T-helper 2 cell treated with Interferon-gamma antibody and Interleukin-4, amounts not matched to agents 5 μg/mL and 100 μg/mL, for 36 hours (primary cell): ENCODE measurements at regions not wholly inside any gene's neighbourhood (a gene's known extent, or its start where the extent isn't known, plus 50 kb on each side); places are given as distances from the start of the nearest gene placed in this dataset.

Experiments used
- DNase-seq: peaks from one replicate; pipeline ENCODE4 v3.0.0; 2021; ENCODE audit warnings: low spot score
- H3K27ac Mint-ChIP-seq: one replicate; pipeline ENCODE4 v1.8.0; 2021; ENCODE audit warnings: mild to moderate bottlenecking, mixed read lengths
- H3K27me3 Mint-ChIP-seq: one replicate; pipeline ENCODE4 v1.8.0; 2021; ENCODE audit warnings: low read depth, mixed read lengths
- H3K36me3 Mint-ChIP-seq: one replicate; pipeline ENCODE4 v1.8.0; 2021; ENCODE audit warnings: low read depth, mixed read lengths
- H3K4me1 Mint-ChIP-seq: one replicate; pipeline ENCODE4 v1.8.0; 2021; ENCODE audit warnings: low read depth, mixed read lengths
- H3K4me3 Mint-ChIP-seq: one replicate; pipeline ENCODE4 v1.8.0; 2022; ENCODE audit warnings: mild to moderate bottlenecking, moderate library complexity, mixed read lengths
- H3K9me3 Mint-ChIP-seq: one replicate; pipeline ENCODE4 v1.8.0; 2021; ENCODE audit warnings: mixed read lengths

- Mint-ChIP-seq H3K9me3 (no peaks in the 10 kb centered on the region), H3K27me3 (peaks cover 16% of the 10 kb centered on the region), H3K36me3 (no peaks in the 10 kb centered on the region), H3K4me3 (no peak overlapping the region), H3K4me1 (no peaks in the 10 kb centered on the region), H3K27ac (no peak overlapping the region)
- DNase-seq = no peak
These were observed 197.6 kb downstream of the PHETA1 start for GRCh38 chr12:111171345-111171744.

- no peaks in the 10 kb centered on the region for H3K36me3 Mint-ChIP-seq
These were observed 198.4 kb downstream of the PHETA1 start for GRCh38 chr12:111170543-111170942.

GRCh38 chr12:111169456-111169855 lies 199.4 kb downstream of the PHETA1 start:
- Mint-ChIP-seq H3K9me3 (no peaks in the 10 kb centered on the region), H3K36me3 (no peaks in the 10 kb centered on the region), H3K27ac (no peak overlapping the region), H3K27me3 (peaks cover 4% of the 10 kb centered on the region), H3K4me1 (no peaks in the 10 kb centered on the region), H3K4me3 (no peak overlapping the region)
- no peak for DNase-seq

More at GRCh38 chr12:111170543-111170942, 198.4 kb downstream of the PHETA1 start:
- Mint-ChIP-seq H3K4me1 (no peaks in the 10 kb centered on the region), H3K27ac (no peak overlapping the region), H3K4me3 (no peak overlapping the region), H3K9me3 (no peaks in the 10 kb centered on the region), H3K27me3 (peaks cover 8% of the 10 kb centered on the region)
- DNase-seq = no peak

- Mint-ChIP-seq H3K4me1 (no peaks in the 10 kb centered on the region), H3K9me3 (no peaks in the 10 kb centered on the region), H3K27ac (no peak overlapping the region), H3K4me3 (no peak overlapping the region), H3K36me3 (no peaks in the 10 kb centered on the region), H3K27me3 (peaks cover 4% of the 10 kb centered on the region)
- no peak for DNase-seq
These were observed 199.9 kb downstream of the PHETA1 start for GRCh38 chr12:111169032-111169431.

- Mint-ChIP-seq H3K27me3 (peaks cover 4% of the 10 kb centered on the region), H3K36me3 (no peaks in the 10 kb centered on the region), H3K9me3 (no peaks in the 10 kb centered on the region), H3K27ac (no peak overlapping the region), H3K4me3 (no peak overlapping the region), H3K4me1 (no peaks in the 10 kb centered on the region)
- no peak for DNase-seq
These were observed 200.6 kb downstream of the PHETA1 start for GRCh38 chr12:111168009-111168900.

GRCh38 chr12:111166779-111167540 lies 201.9 kb downstream of the PHETA1 start:
- DNase-seq = no peak
- H3K27me3 Mint-ChIP-seq = no peaks in the 10 kb centered on the region
- no peaks in the 10 kb centered on the region for H3K36me3 Mint-ChIP-seq
- no peaks in the 10 kb centered on the region for H3K9me3 Mint-ChIP-seq
- no peak overlapping the region for H3K4me3 Mint-ChIP-seq
- no peaks in the 10 kb centered on the region for H3K4me1 Mint-ChIP-seq
- no peak overlapping the region for H3K27ac Mint-ChIP-seq

- no peak overlapping the region for H3K4me3 Mint-ChIP-seq
- no peak overlapping the region for H3K27ac Mint-ChIP-seq
- no peaks in the 10 kb centered on the region for H3K27me3 Mint-ChIP-seq
- no peak for DNase-seq
- no peaks in the 10 kb centered on the region for H3K36me3 Mint-ChIP-seq
- H3K4me1 Mint-ChIP-seq = no peaks in the 10 kb centered on the region
- no peaks in the 10 kb centered on the region for H3K9me3 Mint-ChIP-seq
These were observed 203.9 kb downstream of the PHETA1 start for GRCh38 chr12:111164833-111165525.

- H3K4me3 Mint-ChIP-seq = no peak overlapping the region
- H3K27me3 Mint-ChIP-seq = no peaks in the 10 kb centered on the region
- no peaks in the 10 kb centered on the region for H3K36me3 Mint-ChIP-seq
- DNase-seq = no peak
- no peaks in the 10 kb centered on the region for H3K4me1 Mint-ChIP-seq
- no peaks in the 10 kb centered on the region for H3K9me3 Mint-ChIP-seq
- no peak overlapping the region for H3K27ac Mint-ChIP-seq
These were observed 205.5 kb downstream of the PHETA1 start for GRCh38 chr12:111163422-111163821.

- H3K4me1 Mint-ChIP-seq = no peaks in the 10 kb centered on the region
- no peak overlapping the region for H3K27ac Mint-ChIP-seq
- no peaks in the 10 kb centered on the region for H3K27me3 Mint-ChIP-seq
- H3K36me3 Mint-ChIP-seq = no peaks in the 10 kb centered on the region
- no peaks in the 10 kb centered on the region for H3K9me3 Mint-ChIP-seq
- H3K4me3 Mint-ChIP-seq = no peak overlapping the region
- no peak for DNase-seq
These were observed 207.0 kb downstream of the PHETA1 start for GRCh38 chr12:111161898-111162297.

GRCh38 chr12:111160350-111161241 lies 208.3 kb downstream of the PHETA1 start:
- H3K4me3 Mint-ChIP-seq = no peak overlapping the region
- H3K4me1 Mint-ChIP-seq = no peaks in the 10 kb centered on the region
- no peak for DNase-seq
- no peak overlapping the region for H3K27ac Mint-ChIP-seq
- H3K9me3 Mint-ChIP-seq = no peaks in the 10 kb centered on the region
- H3K27me3 Mint-ChIP-seq = no peaks in the 10 kb centered on the region
- no peaks in the 10 kb centered on the region for H3K36me3 Mint-ChIP-seq

- H3K4me1 Mint-ChIP-seq = no peaks in the 10 kb centered on the region
- H3K27ac Mint-ChIP-seq = no peak overlapping the region
- no peak overlapping the region for H3K4me3 Mint-ChIP-seq
- no peaks in the 10 kb centered on the region for H3K27me3 Mint-ChIP-seq
- H3K9me3 Mint-ChIP-seq = no peaks in the 10 kb centered on the region
- no peaks in the 10 kb centered on the region for H3K36me3 Mint-ChIP-seq
- no peak for DNase-seq
These were observed 209.9 kb downstream of the PHETA1 start for GRCh38 chr12:111158992-111159391.

GRCh38 chr12:111157486-111157885 lies 211.4 kb downstream of the PHETA1 start:
- H3K4me3 Mint-ChIP-seq = no peak overlapping the region
- no peaks in the 10 kb centered on the region for H3K36me3 Mint-ChIP-seq
- no peaks in the 10 kb centered on the region for H3K27me3 Mint-ChIP-seq
- H3K27ac Mint-ChIP-seq = no peak overlapping the region
- no peak for DNase-seq
- no peaks in the 10 kb centered on the region for H3K4me1 Mint-ChIP-seq
- no peaks in the 10 kb centered on the region for H3K9me3 Mint-ChIP-seq

GRCh38 chr12:111156304-111156703 lies 212.6 kb downstream of the PHETA1 start:
- Mint-ChIP-seq H3K27me3 (no peaks in the 10 kb centered on the region), H3K4me3 (no peak overlapping the region), H3K36me3 (no peaks in the 10 kb centered on the region), H3K9me3 (no peaks in the 10 kb centered on the region), H3K27ac (no peak overlapping the region), H3K4me1 (no peaks in the 10 kb centered on the region)
- DNase-seq = no peak
